ENCODE measurements at regions not wholly inside any gene's neighbourhood (a gene's known extent, or its start where the extent isn't known, plus 50 kb on each side); places are given as distances from the start of the nearest gene placed in this dataset.

GRCh38 chr6:88360203-88360797, 194.2 kb upstream of the CNR1 start:
- DNase-seq (ENCODE audit: low read depth): no peak
- TF ChIP-seq CTCF (IDR thresholded peaks at IDR 0.05; ENCODE audit: insufficient read depth, low read length, poor library complexity, severe bottlenecking): no peak
- Histone ChIP-seq H3K36me3 (ENCODE audit: control insufficient read depth, insufficient read depth, low read length) (no peaks in the 10 kb centered on the region), H3K4me3 (ENCODE audit: low read depth, low read length) (no peak overlapping the region), H3K27me3 (ENCODE audit: control insufficient read depth, insufficient read depth, low read length) (no peaks in the 10 kb centered on the region)

- no peak overlapping the region for H3K4me3 ChIP-seq (ENCODE audit: low read depth, low read length)
- no peak for TF ChIP-seq CTCF (IDR thresholded peaks at IDR 0.05; ENCODE audit: insufficient read depth, low read length, poor library complexity, severe bottlenecking)
- H3K27me3 ChIP-seq (ENCODE audit: control insufficient read depth, insufficient read depth, low read length): no peaks in the 10 kb centered on the region
- no peak for DNase-seq (ENCODE audit: low read depth)
- H3K36me3 ChIP-seq (ENCODE audit: control insufficient read depth, insufficient read depth, low read length): no peaks in the 10 kb centered on the region
Observed at GRCh38 chr6:88359530-88360202, 193.5 kb upstream of the CNR1 start.

- no peak overlapping the region for H3K4me3 ChIP-seq (ENCODE audit: low read depth, low read length)
- TF ChIP-seq CTCF (IDR thresholded peaks at IDR 0.05; ENCODE audit: insufficient read depth, low read length, poor library complexity, severe bottlenecking): no peak
- DNase-seq (ENCODE audit: low read depth): no peak
- no peaks in the 10 kb centered on the region for H3K27me3 ChIP-seq (ENCODE audit: control insufficient read depth, insufficient read depth, low read length)
- H3K36me3 ChIP-seq (ENCODE audit: control insufficient read depth, insufficient read depth, low read length): no peaks in the 10 kb centered on the region
Observed at GRCh38 chr6:88358846-88359245, 192.7 kb upstream of the CNR1 start.

- Histone ChIP-seq H3K36me3 (ENCODE audit: control insufficient read depth, insufficient read depth, low read length) (no peaks in the 10 kb centered on the region), H3K27me3 (ENCODE audit: control insufficient read depth, insufficient read depth, low read length) (no peaks in the 10 kb centered on the region), H3K4me3 (ENCODE audit: low read depth, low read length) (no peak overlapping the region)
- no peak for DNase-seq (ENCODE audit: low read depth)
- no peak for TF ChIP-seq CTCF (IDR thresholded peaks at IDR 0.05; ENCODE audit: insufficient read depth, low read length, poor library complexity, severe bottlenecking)
Observed at GRCh38 chr6:88349511-88349910, 183.4 kb upstream of the CNR1 start.

- H3K27me3 ChIP-seq (ENCODE audit: control insufficient read depth, insufficient read depth, low read length): no peaks in the 10 kb centered on the region
- TF ChIP-seq CTCF (IDR thresholded peaks at IDR 0.05; ENCODE audit: insufficient read depth, low read length, poor library complexity, severe bottlenecking): no peak
Observed at GRCh38 chr6:88342336-88342735, 176.2 kb upstream of the CNR1 start.

GRCh38 chr6:88339761-88340160, 173.6 kb upstream of the CNR1 start:
- DNase-seq (ENCODE audit: low read depth): no peak
- no peak for TF ChIP-seq CTCF (IDR thresholded peaks at IDR 0.05; ENCODE audit: insufficient read depth, low read length, poor library complexity, severe bottlenecking)
- H3K4me3 ChIP-seq (ENCODE audit: low read depth, low read length): no peak overlapping the region
- H3K27me3 ChIP-seq (ENCODE audit: control insufficient read depth, insufficient read depth, low read length): no peaks in the 10 kb centered on the region
- no peaks in the 10 kb centered on the region for H3K36me3 ChIP-seq (ENCODE audit: control insufficient read depth, insufficient read depth, low read length)

More at GRCh38 chr6:88342336-88342735, 176.2 kb upstream of the CNR1 start:
- no peak overlapping the region for H3K4me3 ChIP-seq (ENCODE audit: low read depth, low read length)
- no peaks in the 10 kb centered on the region for H3K36me3 ChIP-seq (ENCODE audit: control insufficient read depth, insufficient read depth, low read length)
- no peak for DNase-seq (ENCODE audit: low read depth)

Data from kidney epithelial cell (primary cell).